ENCODE measurements at regions not wholly inside any gene's neighbourhood (a gene's known extent, or its start where the extent isn't known, plus 50 kb on each side); places are given as distances from the start of the nearest gene placed in this dataset.

- DNase-seq (ENCODE audit: low read depth) = no peak
- no peak overlapping the region for H3K4me3 ChIP-seq (ENCODE audit: low read depth, low read length)
- no peak for TF ChIP-seq CTCF (IDR thresholded peaks at IDR 0.05; ENCODE audit: insufficient read depth, low read length)
Observed at GRCh38 chr3:102614585-102614984, 179.8 kb downstream of the ZPLD1 start.

GRCh38 chr3:102617381-102617780 lies 182.6 kb downstream of the ZPLD1 start:
- TF ChIP-seq CTCF (IDR thresholded peaks at IDR 0.05; ENCODE audit: insufficient read depth, low read length) = no peak
- no peak overlapping the region for H3K4me3 ChIP-seq (ENCODE audit: low read depth, low read length)
- DNase-seq (ENCODE audit: low read depth) = no peak

GRCh38 chr3:102619361-102619760 lies 184.5 kb downstream of the ZPLD1 start:
- no peak for TF ChIP-seq CTCF (IDR thresholded peaks at IDR 0.05; ENCODE audit: insufficient read depth, low read length)
- no peak overlapping the region for H3K4me3 ChIP-seq (ENCODE audit: low read depth, low read length)
- no peak for DNase-seq (ENCODE audit: low read depth)

GRCh38 chr3:102629943-102630342 lies 195.1 kb downstream of the ZPLD1 start:
- no peak overlapping the region for H3K4me3 ChIP-seq (ENCODE audit: low read depth, low read length)
- TF ChIP-seq CTCF (IDR thresholded peaks at IDR 0.05; ENCODE audit: insufficient read depth, low read length) = no peak
- no peak for DNase-seq (ENCODE audit: low read depth)

- H3K4me3 ChIP-seq (ENCODE audit: low read depth, low read length) = no peak overlapping the region
- no peak for TF ChIP-seq CTCF (IDR thresholded peaks at IDR 0.05; ENCODE audit: insufficient read depth, low read length)
- peak; percentile 1 for DNase-seq (ENCODE audit: low read depth)
Observed at GRCh38 chr3:102630531-102630930, 195.7 kb downstream of the ZPLD1 start.

- DNase-seq (ENCODE audit: low read depth) = no peak
- H3K4me3 ChIP-seq (ENCODE audit: low read depth, low read length) = no peak overlapping the region
- TF ChIP-seq CTCF (IDR thresholded peaks at IDR 0.05; ENCODE audit: insufficient read depth, low read length) = no peak
Observed at GRCh38 chr3:102643546-102643945, 208.7 kb downstream of the ZPLD1 start.

GRCh38 chr3:102646557-102646956 lies 211.7 kb downstream of the ZPLD1 start:
- DNase-seq (ENCODE audit: low read depth) = no peak
- no peak overlapping the region for H3K4me3 ChIP-seq (ENCODE audit: low read depth, low read length)
- no peak for TF ChIP-seq CTCF (IDR thresholded peaks at IDR 0.05; ENCODE audit: insufficient read depth, low read length)

Measured in fibroblast of the aortic adventitia (primary cell).